ENCODE measurements at regions not wholly inside any gene's neighbourhood (a gene's known extent, or its start where the extent isn't known, plus 50 kb on each side); places are given as distances from the start of the nearest gene placed in this dataset.

DNA sequence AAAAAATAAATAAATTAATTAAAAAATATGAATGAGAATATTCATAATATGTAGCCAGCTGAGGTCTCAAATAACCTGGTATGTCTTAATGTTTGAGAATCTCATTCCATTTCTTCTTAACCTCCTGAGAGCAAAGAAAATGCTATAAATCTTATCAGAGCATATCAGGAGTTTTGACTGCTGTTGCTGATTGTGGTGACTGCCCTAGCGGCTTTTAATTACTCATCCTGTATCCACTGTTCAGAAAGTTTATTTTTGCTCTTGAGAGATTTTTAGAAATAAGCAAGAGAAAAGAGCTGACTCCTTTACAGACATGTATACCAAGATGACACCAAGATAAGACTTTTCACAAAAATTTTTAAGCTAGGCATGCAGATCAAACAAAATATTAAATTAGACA lies 454.8 kb upstream of the CBLB start:
- H3K4me2 ChIP-seq (ENCODE audit: low read length) = no peak overlapping the region
- H3K27ac ChIP-seq (ENCODE audit: low read depth, low read length, poor library complexity, severe bottlenecking) = no peak overlapping the region
- no peaks in the 10 kb centered on the region for H3K79me2 ChIP-seq (ENCODE audit: insufficient read depth, low read length)
- no peaks in the 10 kb centered on the region for H3K4me1 ChIP-seq (ENCODE audit: insufficient read depth, low read length, severe bottlenecking)
- H3K9ac ChIP-seq (ENCODE audit: low read length) = no peak overlapping the region
- H3K9me3 ChIP-seq (ENCODE audit: low read length) = peaks cover 21% of the 10 kb centered on the region
- H3K36me3 ChIP-seq (ENCODE audit: insufficient read depth, low read length) = no peaks in the 10 kb centered on the region
- no peaks in the 10 kb centered on the region for H3K27me3 ChIP-seq (ENCODE audit: insufficient read depth, low read length)
- H3F3A ChIP-seq (ENCODE audit: insufficient read depth, low read length) = no peaks in the 10 kb centered on the region
- no peaks in the 10 kb centered on the region for H4K20me1 ChIP-seq (ENCODE audit: insufficient read depth, low read length)
- H3K4me3 ChIP-seq (ENCODE audit: low read depth, low read length, poor library complexity, severe bottlenecking) = no peak overlapping the region
- no peaks in the 10 kb centered on the region for H3K9me2 ChIP-seq (ENCODE audit: low read depth, low read length)
- H2AFZ ChIP-seq (ENCODE audit: low read length) = no peak overlapping the region
- no peak for TF ChIP-seq EZH2 (IDR thresholded peaks at IDR 0.05; ENCODE audit: borderline replicate concordance, low read length)
- TF ChIP-seq, protein P1, sequence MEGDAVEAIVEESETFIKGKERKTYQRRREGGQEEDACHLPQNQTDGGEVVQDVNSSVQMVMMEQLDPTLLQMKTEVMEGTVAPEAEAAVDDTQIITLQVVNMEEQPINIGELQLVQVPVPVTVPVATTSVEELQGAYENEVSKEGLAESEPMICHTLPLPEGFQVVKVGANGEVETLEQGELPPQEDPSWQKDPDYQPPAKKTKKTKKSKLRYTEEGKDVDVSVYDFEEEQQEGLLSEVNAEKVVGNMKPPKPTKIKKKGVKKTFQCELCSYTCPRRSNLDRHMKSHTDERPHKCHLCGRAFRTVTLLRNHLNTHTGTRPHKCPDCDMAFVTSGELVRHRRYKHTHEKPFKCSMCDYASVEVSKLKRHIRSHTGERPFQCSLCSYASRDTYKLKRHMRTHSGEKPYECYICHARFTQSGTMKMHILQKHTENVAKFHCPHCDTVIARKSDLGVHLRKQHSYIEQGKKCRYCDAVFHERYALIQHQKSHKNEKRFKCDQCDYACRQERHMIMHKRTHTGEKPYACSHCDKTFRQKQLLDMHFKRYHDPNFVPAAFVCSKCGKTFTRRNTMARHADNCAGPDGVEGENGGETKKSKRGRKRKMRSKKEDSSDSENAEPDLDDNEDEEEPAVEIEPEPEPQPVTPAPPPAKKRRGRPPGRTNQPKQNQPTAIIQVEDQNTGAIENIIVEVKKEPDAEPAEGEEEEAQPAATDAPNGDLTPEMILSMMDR (IDR thresholded peaks at IDR 0.05; ENCODE audit: low read length) = no peak

DNA sequence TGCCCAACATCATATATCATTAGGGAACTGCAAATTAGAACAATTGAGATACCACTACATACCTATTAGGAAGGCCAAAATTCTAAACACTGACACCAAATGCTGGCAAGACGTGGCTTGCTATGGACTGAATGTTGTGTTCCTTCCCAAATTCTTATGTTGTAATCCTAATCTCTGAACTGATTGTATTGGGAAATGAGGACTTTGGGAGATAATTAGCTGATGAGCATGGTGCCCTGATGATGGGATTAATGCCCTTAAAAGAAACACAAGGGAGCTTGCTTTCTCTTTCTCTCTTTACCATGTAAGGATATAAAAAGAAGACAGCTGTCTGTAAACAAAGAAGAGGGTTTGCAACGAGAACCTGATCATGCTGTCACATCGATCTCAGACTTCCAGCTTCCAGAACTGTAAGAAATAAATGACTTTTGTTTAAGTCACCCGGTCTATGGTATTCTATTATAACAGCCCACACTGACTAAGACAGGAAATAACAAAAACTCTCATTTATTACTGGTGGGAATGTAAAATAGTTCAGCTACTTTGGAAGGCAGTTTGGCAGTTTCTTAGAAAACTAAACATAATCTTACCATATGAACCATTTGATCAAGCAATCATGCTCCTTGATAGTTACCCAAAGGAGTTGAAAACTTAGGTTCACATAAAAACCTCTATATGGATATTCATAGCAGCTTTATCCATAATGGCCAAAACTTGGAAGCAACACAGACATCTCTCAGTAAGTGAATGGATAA lies 458.3 kb upstream of the CBLB start:
- no peaks in the 10 kb centered on the region for H4K20me1 ChIP-seq (ENCODE audit: insufficient read depth, low read length)
- H3K27ac ChIP-seq (ENCODE audit: low read depth, low read length, poor library complexity, severe bottlenecking) = no peak overlapping the region
- H3K79me2 ChIP-seq (ENCODE audit: insufficient read depth, low read length) = no peaks in the 10 kb centered on the region
- no peak overlapping the region for H3K4me2 ChIP-seq (ENCODE audit: low read length)
- no peak overlapping the region for H3K9ac ChIP-seq (ENCODE audit: low read length)
- H3F3A ChIP-seq (ENCODE audit: insufficient read depth, low read length) = no peaks in the 10 kb centered on the region
- no peaks in the 10 kb centered on the region for H3K27me3 ChIP-seq (ENCODE audit: insufficient read depth, low read length)
- no peak overlapping the region for H3K4me3 ChIP-seq (ENCODE audit: low read depth, low read length, poor library complexity, severe bottlenecking)
- H2AFZ ChIP-seq (ENCODE audit: low read length) = no peak overlapping the region
- peaks cover 21% of the 10 kb centered on the region for H3K9me3 ChIP-seq (ENCODE audit: low read length)
- no peaks in the 10 kb centered on the region for H3K36me3 ChIP-seq (ENCODE audit: insufficient read depth, low read length)
- TF ChIP-seq, protein P1 (IDR thresholded peaks at IDR 0.05; ENCODE audit: low read length) = no peak
- no peak for TF ChIP-seq EZH2 (IDR thresholded peaks at IDR 0.05; ENCODE audit: borderline replicate concordance, low read length)
- no peaks in the 10 kb centered on the region for H3K4me1 ChIP-seq (ENCODE audit: insufficient read depth, low read length, severe bottlenecking)
- H3K9me2 ChIP-seq (ENCODE audit: low read depth, low read length) = no peaks in the 10 kb centered on the region

DNA sequence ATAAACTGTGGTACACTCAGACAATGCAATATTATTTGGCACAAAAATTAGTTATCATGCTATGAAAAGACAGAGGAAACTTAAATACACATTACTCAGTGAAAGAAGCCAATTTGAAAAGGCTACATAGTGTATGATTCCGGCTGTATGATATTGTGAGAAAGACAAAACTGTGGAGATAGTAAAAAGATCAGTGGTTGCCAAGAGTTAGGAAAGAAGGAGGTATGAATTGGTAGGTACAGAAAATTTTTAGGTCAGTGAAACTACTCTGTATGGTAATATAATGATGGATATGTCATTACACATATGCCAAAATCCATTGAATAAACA lies 458.8 kb upstream of the CBLB start:
- no peak overlapping the region for H3K27ac ChIP-seq (ENCODE audit: low read depth, low read length, poor library complexity, severe bottlenecking)
- no peak overlapping the region for H3K9ac ChIP-seq (ENCODE audit: low read length)
- H3F3A ChIP-seq (ENCODE audit: insufficient read depth, low read length) = no peaks in the 10 kb centered on the region
- H3K79me2 ChIP-seq (ENCODE audit: insufficient read depth, low read length) = no peaks in the 10 kb centered on the region
- no peaks in the 10 kb centered on the region for H3K9me2 ChIP-seq (ENCODE audit: low read depth, low read length)
- H3K4me3 ChIP-seq (ENCODE audit: low read depth, low read length, poor library complexity, severe bottlenecking) = no peak overlapping the region
- H3K36me3 ChIP-seq (ENCODE audit: insufficient read depth, low read length) = no peaks in the 10 kb centered on the region
- H3K9me3 ChIP-seq (ENCODE audit: low read length) = peaks cover 19% of the 10 kb centered on the region
- H3K4me2 ChIP-seq (ENCODE audit: low read length) = no peak overlapping the region
- TF ChIP-seq, protein P1 (IDR thresholded peaks at IDR 0.05; ENCODE audit: low read length) = no peak
- TF ChIP-seq EZH2 (IDR thresholded peaks at IDR 0.05; ENCODE audit: borderline replicate concordance, low read length) = no peak
- no peaks in the 10 kb centered on the region for H4K20me1 ChIP-seq (ENCODE audit: insufficient read depth, low read length)
- H3K4me1 ChIP-seq (ENCODE audit: insufficient read depth, low read length, severe bottlenecking) = no peaks in the 10 kb centered on the region
- H2AFZ ChIP-seq (ENCODE audit: low read length) = no peak overlapping the region
- H3K27me3 ChIP-seq (ENCODE audit: insufficient read depth, low read length) = no peaks in the 10 kb centered on the region

All from OCI-LY1 (cell line).